IMR-90 (cell line): ENCODE measurements at regions not wholly inside any gene's neighbourhood (a gene's known extent, or its start where the extent isn't known, plus 50 kb on each side); places are given as distances from the start of the nearest gene placed in this dataset.

Source experiments
- BHLHE40 ChIP-seq: fragments of 150-350 bp; IDR thresholded peaks from 2 replicates; pipeline ENCODE4 v1.6.1; 2016; ENCODE audit warnings: mild to moderate bottlenecking, low read depth, low read length
- CEBPB ChIP-seq: IDR thresholded peaks from 2 replicates; pipeline ENCODE4 v1.6.1; 2012; ENCODE audit warnings: low read depth, low read length, improper control_type of control experiment
- FOS ChIP-seq: fragments of 150-350 bp; IDR thresholded peaks from 2 replicates; pipeline ENCODE4 v1.6.1; 2016; ENCODE audit warnings: low read depth, low read length
- MAFK ChIP-seq: IDR thresholded peaks from 2 replicates; pipeline ENCODE4 v1.6.1; 2012; ENCODE audit warnings: low read depth, low read length, improper control_type of control experiment
- MAZ ChIP-seq: IDR thresholded peaks from 2 replicates; pipeline ENCODE4 v1.6.1; 2012; ENCODE audit warnings: low read depth, mild to moderate bottlenecking, low read length, improper control_type of control experiment, moderate library complexity, borderline replicate concordance
- MXI1 ChIP-seq: IDR thresholded peaks from 2 replicates; pipeline ENCODE4 v1.6.1; 2012; ENCODE audit warnings: low read depth, mild to moderate bottlenecking, low read length, moderate library complexity, borderline replicate concordance
- NFE2L2 ChIP-seq: fragments of 150-350 bp; IDR thresholded peaks from 2 replicates; pipeline ENCODE4 v1.6.1; 2016; ENCODE audit warnings: low read depth, mild to moderate bottlenecking, low read length
- POLR2A ChIP-seq: IDR thresholded peaks from 2 replicates; pipeline ENCODE4 v1.6.1; 2012; ENCODE audit warnings: mild to moderate bottlenecking, low read depth, low read length
- RAD21 ChIP-seq: IDR thresholded peaks from 2 replicates; pipeline ENCODE4 v1.6.1; 2012; ENCODE audit warnings: low read length, improper control_type of control experiment
- RCOR1 ChIP-seq: IDR thresholded peaks from 2 replicates; pipeline ENCODE4 v1.6.1; 2012; ENCODE audit warnings: mild to moderate bottlenecking, low read length, improper control_type of control experiment; ENCODE audit not compliant: insufficient replicate concordance
- SMC3 ChIP-seq: fragments of 150-350 bp; IDR thresholded peaks from 2 replicates; pipeline ENCODE4 v1.6.1; 2016; ENCODE audit warnings: low read depth, mild to moderate bottlenecking, antibody characterized with exemption, low read length, moderate library complexity
- TF ChIP-seq, protein P1 (sequence below): conservative IDR thresholded peaks from 2 replicates; pipeline ENCODE4 v1.5.1; 2012; ENCODE audit warnings: mild to moderate bottlenecking, low read depth, low read length, improper control_type of control experiment
- TF ChIP-seq, protein P2 (sequence below): fragments of 150-350 bp; IDR thresholded peaks from 2 replicates; pipeline ENCODE4 v1.6.1; 2017; ENCODE audit warnings: mild to moderate bottlenecking, antibody characterized with exemption, low read length, low read depth
- TF ChIP-seq, protein P3 (sequence below): fragments of 150-350 bp; IDR thresholded peaks from 2 replicates; pipeline ENCODE4 v1.6.1; 2016; ENCODE audit warnings: low read depth, mild to moderate bottlenecking, low read length, moderate library complexity, borderline replicate concordance

DNA sequence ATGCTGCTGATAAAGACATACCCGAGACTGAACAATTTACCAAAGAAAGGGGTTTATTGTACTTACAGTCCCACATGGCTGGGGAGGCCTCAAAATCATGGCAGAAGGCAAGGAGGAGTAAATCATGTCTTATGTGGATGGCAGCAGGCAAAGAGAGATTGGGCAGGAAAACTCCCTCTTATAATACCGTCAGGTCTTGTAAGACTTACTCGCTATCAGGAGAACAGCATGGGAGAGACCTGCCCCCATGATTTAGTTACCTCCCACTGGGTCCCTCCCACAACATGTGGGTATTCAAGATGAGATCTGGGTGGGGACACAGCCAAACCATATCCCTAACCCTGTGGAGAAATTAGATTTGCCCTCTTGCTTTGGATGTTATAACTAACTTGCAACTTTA, 1068.0 kb upstream of the ZEB2 start:
- TF ChIP-seq, protein P1, sequence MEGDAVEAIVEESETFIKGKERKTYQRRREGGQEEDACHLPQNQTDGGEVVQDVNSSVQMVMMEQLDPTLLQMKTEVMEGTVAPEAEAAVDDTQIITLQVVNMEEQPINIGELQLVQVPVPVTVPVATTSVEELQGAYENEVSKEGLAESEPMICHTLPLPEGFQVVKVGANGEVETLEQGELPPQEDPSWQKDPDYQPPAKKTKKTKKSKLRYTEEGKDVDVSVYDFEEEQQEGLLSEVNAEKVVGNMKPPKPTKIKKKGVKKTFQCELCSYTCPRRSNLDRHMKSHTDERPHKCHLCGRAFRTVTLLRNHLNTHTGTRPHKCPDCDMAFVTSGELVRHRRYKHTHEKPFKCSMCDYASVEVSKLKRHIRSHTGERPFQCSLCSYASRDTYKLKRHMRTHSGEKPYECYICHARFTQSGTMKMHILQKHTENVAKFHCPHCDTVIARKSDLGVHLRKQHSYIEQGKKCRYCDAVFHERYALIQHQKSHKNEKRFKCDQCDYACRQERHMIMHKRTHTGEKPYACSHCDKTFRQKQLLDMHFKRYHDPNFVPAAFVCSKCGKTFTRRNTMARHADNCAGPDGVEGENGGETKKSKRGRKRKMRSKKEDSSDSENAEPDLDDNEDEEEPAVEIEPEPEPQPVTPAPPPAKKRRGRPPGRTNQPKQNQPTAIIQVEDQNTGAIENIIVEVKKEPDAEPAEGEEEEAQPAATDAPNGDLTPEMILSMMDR, result no peak
- TF ChIP-seq POLR2A (no peak), CEBPB (no peak), MAFK (no peak), SMC3 (no peak), MXI1 (no peak), RCOR1 (no peak), FOS (no peak), MAZ (no peak), RAD21 (no peak), BHLHE40 (no peak), NFE2L2 (no peak)
- TF ChIP-seq, protein P2, sequence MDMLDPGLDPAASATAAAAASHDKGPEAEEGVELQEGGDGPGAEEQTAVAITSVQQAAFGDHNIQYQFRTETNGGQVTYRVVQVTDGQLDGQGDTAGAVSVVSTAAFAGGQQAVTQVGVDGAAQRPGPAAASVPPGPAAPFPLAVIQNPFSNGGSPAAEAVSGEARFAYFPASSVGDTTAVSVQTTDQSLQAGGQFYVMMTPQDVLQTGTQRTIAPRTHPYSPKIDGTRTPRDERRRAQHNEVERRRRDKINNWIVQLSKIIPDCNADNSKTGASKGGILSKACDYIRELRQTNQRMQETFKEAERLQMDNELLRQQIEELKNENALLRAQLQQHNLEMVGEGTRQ, result no peak
- TF ChIP-seq, protein P3, sequence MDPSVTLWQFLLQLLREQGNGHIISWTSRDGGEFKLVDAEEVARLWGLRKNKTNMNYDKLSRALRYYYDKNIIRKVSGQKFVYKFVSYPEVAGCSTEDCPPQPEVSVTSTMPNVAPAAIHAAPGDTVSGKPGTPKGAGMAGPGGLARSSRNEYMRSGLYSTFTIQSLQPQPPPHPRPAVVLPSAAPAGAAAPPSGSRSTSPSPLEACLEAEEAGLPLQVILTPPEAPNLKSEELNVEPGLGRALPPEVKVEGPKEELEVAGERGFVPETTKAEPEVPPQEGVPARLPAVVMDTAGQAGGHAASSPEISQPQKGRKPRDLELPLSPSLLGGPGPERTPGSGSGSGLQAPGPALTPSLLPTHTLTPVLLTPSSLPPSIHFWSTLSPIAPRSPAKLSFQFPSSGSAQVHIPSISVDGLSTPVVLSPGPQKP, result no peak
